SK-N-SH treated with all-trans-retinoic acid at 6 μM for 48 hours (cell line): ENCODE measurements at regions not wholly inside any gene's neighbourhood (a gene's known extent, or its start where the extent isn't known, plus 50 kb on each side); places are given as distances from the start of the nearest gene placed in this dataset.

ENCODE experiments used
- ARNTL ChIP-seq: fragments of 450-650 bp; formaldehyde crosslinking; IDR thresholded peaks from 2 replicates; pipeline ENCODE4 v1.5.0; 2020; ENCODE audit warnings: low read depth, mild to moderate bottlenecking, moderate library complexity, borderline replicate concordance
- ESRRG ChIP-seq: fragments of 250-450 bp; sonication (Bioruptor Pico); IDR thresholded peaks from 2 replicates; pipeline ENCODE4 v1.6.1; 2021; ENCODE audit warnings: mild to moderate bottlenecking
- ISL1 ChIP-seq: fragments of 250-450 bp; sonication (Bioruptor Pico); IDR thresholded peaks from 2 replicates; pipeline ENCODE4 v2.1.2; 2022; ENCODE audit warnings: mild to moderate bottlenecking, moderate library complexity
- OSR1 ChIP-seq: fragments of 250-450 bp; sonication (Bioruptor Pico); IDR thresholded peaks from 2 replicates; pipeline ENCODE4 v1.8.0; 2022; ENCODE audit warnings: moderate library complexity, mild to moderate bottlenecking, inconsistent platforms
- PATZ1 ChIP-seq: fragments of 250-450 bp; sonication (Bioruptor Pico); IDR thresholded peaks from 2 replicates; pipeline ENCODE4 v1.8.0; 2020; ENCODE audit warnings: mild to moderate bottlenecking, moderate library complexity, borderline replicate concordance
- PPARA ChIP-seq: fragments of 250-450 bp; sonication (Bioruptor Pico); IDR thresholded peaks from 2 replicates; pipeline ENCODE4 v1.5.0; 2020; ENCODE audit warnings: mild to moderate bottlenecking, borderline replicate concordance
- RARB ChIP-seq: fragments of 250-450 bp; sonication (Bioruptor Pico); IDR thresholded peaks from 2 replicates; pipeline ENCODE4 v1.8.0; 2021; ENCODE audit warnings: mild to moderate bottlenecking, moderate library complexity
- ZC3H10 ChIP-seq: fragments of 250-450 bp; sonication (Bioruptor Pico); IDR thresholded peaks from 2 replicates; pipeline ENCODE4 v1.5.1; 2021; ENCODE audit warnings: mild to moderate bottlenecking, moderate library complexity
- ZFP30 ChIP-seq: fragments of 450-650 bp; formaldehyde crosslinking; IDR thresholded peaks from 2 replicates; pipeline ENCODE4 v1.5.0; 2022; ENCODE audit warnings: mild to moderate bottlenecking, moderate library complexity
- TF ChIP-seq, protein P1 (sequence below): fragments of 250-450 bp; sonication (Bioruptor Pico); IDR thresholded peaks from 2 replicates; pipeline ENCODE4 v1.5.1; 2020; ENCODE audit warnings: low read depth, mild to moderate bottlenecking, moderate library complexity
- TF ChIP-seq, protein P2 (sequence below): fragments of 250-450 bp; sonication (Bioruptor Pico); IDR thresholded peaks from 2 replicates; pipeline ENCODE4 v1.5.0; 2020; ENCODE audit warnings: mild to moderate bottlenecking, moderate library complexity

DNA sequence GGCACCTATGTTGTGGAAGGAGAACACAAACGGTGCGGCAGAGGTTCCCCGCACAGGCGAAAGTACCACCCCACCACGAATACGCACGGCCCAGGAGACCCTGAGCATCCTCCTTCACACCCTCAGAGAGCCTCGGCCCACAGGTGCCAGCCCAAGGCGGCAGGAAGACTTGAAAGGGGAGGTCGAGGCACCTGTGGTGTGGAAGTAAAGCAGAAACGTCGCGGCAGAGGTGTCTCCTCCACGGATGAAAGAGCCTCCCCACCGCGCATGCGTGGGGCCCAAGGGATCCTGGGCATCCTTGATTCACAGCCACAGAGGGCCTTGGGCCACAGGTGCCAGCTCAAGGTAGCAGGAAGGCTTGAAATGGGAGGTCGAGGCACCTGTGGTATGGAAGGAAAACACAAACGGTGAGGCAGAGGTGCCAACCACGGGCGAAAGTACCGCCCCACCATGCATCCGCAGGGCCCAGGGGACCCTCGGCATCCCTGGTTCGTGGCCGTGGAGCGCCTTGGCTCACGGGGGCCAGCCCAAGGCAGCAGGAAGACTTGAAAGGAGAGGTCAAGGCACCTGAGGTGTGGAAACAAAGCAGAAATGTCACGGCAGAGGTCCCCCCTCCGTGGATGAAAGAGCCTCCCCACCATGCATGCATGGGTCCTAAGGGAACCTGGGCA is 380.1 kb downstream of the ALG10 start:
- TF ChIP-seq, protein P1, sequence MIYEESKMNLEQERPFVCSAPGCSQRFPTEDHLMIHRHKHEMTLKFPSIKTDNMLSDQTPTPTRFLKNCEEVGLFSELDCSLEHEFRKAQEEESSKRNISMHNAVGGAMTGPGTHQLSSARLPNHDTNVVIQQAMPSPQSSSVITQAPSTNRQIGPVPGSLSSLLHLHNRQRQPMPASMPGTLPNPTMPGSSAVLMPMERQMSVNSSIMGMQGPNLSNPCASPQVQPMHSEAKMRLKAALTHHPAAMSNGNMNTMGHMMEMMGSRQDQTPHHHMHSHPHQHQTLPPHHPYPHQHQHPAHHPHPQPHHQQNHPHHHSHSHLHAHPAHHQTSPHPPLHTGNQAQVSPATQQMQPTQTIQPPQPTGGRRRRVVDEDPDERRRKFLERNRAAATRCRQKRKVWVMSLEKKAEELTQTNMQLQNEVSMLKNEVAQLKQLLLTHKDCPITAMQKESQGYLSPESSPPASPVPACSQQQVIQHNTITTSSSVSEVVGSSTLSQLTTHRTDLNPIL = no peak
- TF ChIP-seq RARB (CRISPR knock-in tag) (no peak), ISL1 (CRISPR knock-in tag) (no peak), ESRRG (CRISPR knock-in tag) (no peak), ARNTL (CRISPR knock-in tag) (no peak), PATZ1 (CRISPR knock-in tag) (no peak), PPARA (CRISPR knock-in tag) (no peak), ZFP30 (CRISPR knock-in tag) (no peak), ZC3H10 (CRISPR knock-in tag) (no peak), OSR1 (CRISPR knock-in tag) (no peak)
- TF ChIP-seq, protein P2, sequence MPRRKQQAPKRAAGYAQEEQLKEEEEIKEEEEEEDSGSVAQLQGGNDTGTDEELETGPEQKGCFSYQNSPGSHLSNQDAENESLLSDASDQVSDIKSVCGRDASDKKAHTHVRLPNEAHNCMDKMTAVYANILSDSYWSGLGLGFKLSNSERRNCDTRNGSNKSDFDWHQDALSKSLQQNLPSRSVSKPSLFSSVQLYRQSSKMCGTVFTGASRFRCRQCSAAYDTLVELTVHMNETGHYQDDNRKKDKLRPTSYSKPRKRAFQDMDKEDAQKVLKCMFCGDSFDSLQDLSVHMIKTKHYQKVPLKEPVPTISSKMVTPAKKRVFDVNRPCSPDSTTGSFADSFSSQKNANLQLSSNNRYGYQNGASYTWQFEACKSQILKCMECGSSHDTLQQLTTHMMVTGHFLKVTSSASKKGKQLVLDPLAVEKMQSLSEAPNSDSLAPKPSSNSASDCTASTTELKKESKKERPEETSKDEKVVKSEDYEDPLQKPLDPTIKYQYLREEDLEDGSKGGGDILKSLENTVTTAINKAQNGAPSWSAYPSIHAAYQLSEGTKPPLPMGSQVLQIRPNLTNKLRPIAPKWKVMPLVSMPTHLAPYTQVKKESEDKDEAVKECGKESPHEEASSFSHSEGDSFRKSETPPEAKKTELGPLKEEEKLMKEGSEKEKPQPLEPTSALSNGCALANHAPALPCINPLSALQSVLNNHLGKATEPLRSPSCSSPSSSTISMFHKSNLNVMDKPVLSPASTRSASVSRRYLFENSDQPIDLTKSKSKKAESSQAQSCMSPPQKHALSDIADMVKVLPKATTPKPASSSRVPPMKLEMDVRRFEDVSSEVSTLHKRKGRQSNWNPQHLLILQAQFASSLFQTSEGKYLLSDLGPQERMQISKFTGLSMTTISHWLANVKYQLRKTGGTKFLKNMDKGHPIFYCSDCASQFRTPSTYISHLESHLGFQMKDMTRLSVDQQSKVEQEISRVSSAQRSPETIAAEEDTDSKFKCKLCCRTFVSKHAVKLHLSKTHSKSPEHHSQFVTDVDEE = no peak
